CD4-positive, alpha-beta T cell treated with Interferon alpha-2 for 1 hour (primary cell): ENCODE measurements at regions not wholly inside any gene's neighbourhood (a gene's known extent, or its start where the extent isn't known, plus 50 kb on each side); places are given as distances from the start of the nearest gene placed in this dataset.
A peak's percentile ranks its signal among the peaks of the same experiment; 100 is the strongest.

ENCODE experiments used
- DNase-seq, 2 donors: peaks; one replicate each; pipeline ENCODE4 v3.0.0-alpha.2; 2020 to 2022

- DNase-seq, result no peak
Observed at GRCh38 chrX:45859407-45859806, 658.7 kb upstream of the DIPK2B start.

DNA sequence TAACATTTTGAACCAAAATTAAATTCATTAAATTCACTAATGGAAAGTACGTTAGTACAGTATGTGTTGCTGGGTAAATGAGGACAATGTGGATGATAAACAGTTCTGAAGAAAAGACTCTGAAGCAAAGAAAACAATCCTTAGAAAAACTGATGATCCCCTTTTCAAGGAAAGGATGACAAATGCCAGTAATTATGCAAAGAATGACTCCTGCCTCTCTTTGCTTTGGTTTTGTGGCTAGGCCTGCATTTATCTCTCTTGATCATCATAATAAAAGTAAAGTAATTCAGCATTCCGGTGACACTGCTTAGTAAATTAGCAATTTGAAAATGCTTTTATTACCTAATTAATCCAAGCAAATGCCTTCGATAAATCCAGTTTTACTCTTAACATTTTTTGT is 652.2 kb upstream of the DIPK2B start:
- DNase-seq, result no peak

- DNase-seq, result peak; percentile 25 to 59
Observed at GRCh38 chrX:45851434-45851991, 650.8 kb upstream of the DIPK2B start.

DNA sequence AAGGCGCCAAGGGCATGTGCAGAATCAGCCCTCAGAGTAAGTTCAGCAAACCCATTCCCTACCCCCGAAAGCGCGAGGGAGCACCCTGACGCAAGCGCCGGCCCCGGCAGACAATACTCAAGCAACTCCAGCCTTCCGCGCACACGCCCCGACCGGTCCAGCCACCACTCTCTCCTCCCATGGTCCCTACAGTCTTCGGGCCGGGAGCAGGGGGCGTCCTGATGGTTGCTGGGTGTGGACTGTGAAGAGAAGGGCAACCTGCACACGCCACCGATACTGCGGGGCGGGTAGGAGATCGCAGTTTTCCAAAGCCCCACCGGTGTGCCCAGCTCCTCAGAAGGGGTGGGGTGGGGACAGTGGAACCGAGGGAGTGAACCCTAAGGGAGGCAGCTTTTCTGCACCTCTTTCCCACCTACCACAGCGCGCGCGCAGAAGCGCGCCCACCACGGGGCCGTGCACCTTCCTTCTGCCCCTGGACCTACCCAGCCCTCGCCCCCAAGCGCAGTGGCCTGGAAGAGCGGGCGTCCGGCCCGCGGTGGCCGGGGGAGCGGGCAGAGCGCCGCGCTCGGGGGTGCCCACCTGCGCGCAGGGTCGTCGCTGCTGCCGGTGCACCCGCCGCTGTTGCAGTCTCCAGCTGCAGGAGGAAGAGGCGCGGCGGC is 650.2 kb upstream of the DIPK2B start:
- peak in 1 of 2 donors; percentile 17 for DNase-seq

GRCh38 chrX:45850197-45850774 is 649.6 kb upstream of the DIPK2B start:
- peak in 1 of 2 donors; percentile 28 for DNase-seq

GRCh38 chrX:45849261-45849862 is 648.7 kb upstream of the DIPK2B start:
- DNase-seq, result peak in 1 of 2 donors; percentile 53

DNA sequence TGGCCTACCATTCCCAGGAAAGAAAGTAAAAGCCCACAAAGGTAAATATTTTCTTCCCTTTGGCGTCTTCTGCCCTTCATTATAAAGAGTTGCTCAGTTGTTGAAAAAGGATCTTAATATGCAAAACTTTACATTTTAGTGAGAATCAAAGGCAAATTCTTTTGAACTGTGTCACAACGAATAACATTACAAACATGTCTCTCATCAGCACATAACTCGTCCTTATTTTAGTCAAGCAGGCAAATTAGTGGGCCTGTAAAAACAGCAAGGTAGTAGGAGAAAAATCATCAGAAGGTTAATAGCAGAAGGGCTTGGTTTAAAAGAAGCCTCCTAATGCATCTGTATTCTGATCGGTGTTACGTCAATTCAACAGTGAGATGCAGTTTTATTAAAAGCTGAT is 647.3 kb upstream of the DIPK2B start:
- no peak for DNase-seq

GRCh38 chrX:45846328-45846727 is 645.7 kb upstream of the DIPK2B start:
- DNase-seq, result no peak

GRCh38 chrX:45845142-45845541 is 644.5 kb upstream of the DIPK2B start:
- DNase-seq, result no peak

- DNase-seq, result peak in 1 of 2 donors; percentile 49
Observed at GRCh38 chrX:45843518-45843917, 642.8 kb upstream of the DIPK2B start.

GRCh38 chrX:45842926-45843315 is 642.2 kb upstream of the DIPK2B start:
- DNase-seq, result no peak

DNA sequence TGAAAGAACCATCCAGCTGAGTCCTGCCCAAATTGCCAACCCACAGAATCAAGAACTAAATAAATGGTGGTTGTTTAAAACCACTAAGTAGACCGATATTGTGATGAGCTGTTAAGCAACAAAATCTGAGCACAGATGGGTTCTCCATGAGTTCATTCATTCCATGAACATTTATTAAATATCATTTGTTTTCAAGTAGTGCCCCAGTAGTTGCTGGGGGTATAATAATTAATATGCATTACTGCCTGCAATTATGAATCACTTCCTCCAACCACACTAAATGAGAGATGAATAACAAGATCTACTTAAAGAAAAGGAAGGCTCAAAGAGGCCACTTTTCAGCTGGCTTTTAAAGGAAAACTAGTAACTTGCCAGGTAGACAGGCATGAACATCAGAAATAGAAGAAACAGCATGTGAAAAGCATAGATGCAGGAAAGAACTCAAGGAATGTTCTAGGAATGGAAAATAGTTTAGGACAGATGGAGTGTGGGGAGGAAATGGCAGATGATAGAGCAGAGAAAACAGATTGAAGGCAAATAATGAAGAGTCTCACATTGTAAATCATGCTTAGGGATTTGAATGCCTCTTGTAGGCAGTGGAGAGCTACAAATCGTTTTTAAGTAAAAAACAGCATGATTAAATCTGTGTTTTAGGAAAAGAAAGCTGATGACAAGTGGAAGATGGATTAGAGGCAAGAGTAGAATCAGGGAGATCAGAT is 641.7 kb upstream of the DIPK2B start:
- no peak for DNase-seq

DNA sequence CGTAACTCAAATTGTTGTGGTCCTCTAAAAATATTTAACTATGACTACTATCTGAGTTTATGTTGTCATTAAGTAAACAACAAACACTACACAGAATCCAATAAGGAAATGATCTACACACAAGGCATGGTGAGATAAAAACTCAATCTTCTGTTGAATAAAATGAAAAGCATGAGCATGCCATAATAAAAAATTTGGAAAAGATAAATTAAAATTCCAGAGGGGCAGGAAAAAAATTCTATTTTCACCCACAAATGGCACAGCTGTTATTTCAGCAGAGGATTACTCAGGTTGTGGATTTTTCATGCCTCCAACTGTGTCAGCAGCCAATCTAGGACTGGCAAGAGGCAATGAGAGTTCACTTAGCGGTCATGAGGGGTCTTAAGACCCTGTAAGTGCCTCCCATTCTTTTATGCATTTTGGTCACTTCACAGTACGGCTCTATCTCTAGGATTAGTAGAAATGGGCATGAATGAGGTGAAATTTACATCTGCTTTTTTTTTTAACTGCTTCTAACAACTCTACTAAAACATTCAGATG is 639.8 kb upstream of the DIPK2B start:
- no peak for DNase-seq

GRCh38 chrX:45830343-45830742 is 629.7 kb upstream of the DIPK2B start:
- no peak for DNase-seq

DNA sequence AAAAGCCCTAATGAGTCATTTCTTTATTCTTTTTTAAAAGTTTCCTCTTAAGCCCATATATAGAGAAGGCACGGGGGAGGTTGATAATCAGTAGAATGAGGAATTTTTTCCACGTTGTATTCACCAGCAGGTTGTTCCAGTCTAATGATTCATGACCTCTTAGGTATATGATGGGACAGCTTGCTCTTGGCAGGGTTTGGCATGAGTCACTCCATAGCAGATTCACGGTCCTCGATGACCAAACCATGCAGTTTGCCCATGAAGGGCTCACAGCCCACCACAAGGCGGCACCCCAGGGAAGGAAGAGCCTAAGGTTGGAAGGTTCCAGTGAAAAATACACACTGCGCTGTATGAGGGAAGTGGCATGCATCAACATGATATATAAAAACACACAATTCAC is 623.8 kb upstream of the DIPK2B start:
- DNase-seq, result peak in 1 of 2 donors; percentile 33

DNA sequence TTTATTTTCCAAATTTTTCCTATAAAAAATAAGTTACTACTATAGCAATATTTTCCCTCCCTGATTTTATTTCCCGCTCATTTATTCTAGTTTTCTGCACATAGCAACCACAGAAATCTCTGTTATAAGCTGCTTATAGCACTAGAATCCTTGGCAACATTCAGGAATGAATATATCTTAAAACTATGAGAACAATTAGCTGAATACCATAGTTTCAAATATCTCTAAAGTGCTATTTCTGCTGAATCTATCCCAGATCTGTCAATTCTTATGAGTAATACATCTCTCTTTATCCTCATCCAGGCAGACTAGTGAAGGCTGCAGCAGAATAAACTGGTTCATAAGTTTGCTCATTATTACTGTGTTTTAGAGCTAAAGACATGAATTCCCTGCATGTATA is 622.9 kb upstream of the DIPK2B start:
- DNase-seq, result no peak

- no peak for DNase-seq
Observed at GRCh38 chrX:45822124-45822523, 621.4 kb upstream of the DIPK2B start.

- DNase-seq, result no peak
Observed at GRCh38 chrX:45818913-45819312, 618.2 kb upstream of the DIPK2B start.

DNA sequence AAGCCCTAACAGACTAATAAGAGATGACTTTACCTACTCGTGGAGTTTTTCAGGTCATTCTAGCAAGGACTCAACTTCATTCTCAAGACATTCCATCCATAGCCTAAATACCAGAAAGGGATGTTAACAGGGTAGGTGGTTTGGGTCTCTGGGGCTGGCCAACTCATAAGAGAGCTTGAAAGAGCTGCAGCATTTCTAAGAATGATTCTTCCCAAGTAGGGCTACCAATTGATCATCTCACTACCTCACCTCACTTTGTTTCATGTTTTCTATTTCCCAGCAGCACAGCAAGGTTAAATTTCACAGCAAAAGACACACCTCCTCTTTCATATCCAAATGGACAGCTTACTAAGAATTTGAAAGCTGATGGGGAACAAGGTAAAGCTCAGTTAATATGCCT is 614.8 kb upstream of the DIPK2B start:
- DNase-seq, result no peak

- DNase-seq, result no peak
Observed at GRCh38 chrX:45811326-45811725, 610.6 kb upstream of the DIPK2B start.

DNA sequence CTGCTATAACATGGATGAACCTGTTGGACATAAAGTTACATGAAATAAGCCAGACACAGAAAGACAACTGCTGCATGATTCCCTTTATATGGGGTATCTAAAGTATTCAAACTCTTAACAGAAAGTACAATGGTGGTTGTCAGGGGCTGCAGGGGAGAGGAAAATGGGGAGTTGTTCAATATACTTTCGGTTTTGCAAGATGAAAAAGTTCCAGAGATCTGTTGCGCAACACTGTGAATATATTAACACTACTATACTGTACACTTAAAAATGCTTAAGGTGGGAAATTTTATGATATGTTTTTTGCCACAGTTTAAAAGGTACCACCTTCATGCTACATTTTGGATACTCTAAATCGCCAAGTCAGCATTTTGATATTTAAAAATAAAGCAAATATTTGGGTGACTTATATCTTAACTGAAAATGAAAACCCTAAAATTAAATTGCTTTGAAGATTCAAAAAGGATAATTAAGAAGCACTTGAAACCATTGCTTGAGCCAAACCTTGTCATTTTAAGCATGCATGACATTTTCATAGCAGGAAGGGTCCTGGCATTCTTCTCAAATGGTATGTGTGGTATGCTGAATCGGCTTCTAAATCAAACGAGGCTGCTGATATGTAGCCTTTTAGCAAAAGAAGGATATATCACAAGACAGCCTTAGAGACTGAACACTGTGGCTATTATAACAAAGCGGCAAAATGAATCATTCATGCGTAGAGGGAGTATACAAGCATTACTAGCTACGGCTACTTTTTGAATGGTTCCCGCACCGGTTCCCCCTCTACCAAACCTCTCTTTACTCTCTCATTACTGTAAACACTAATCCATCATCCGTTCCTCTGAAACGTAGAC is 607.1 kb upstream of the DIPK2B start:
- DNase-seq, result peak in 1 of 2 donors; percentile 50

- peak; percentile 48 to 81 for DNase-seq
Observed at GRCh38 chrX:45806410-45807121, 605.9 kb upstream of the DIPK2B start.
